Activated T-cell treated with anti-CD3 and anti-CD28 coated beads, Interleukin-2, amount 50 U/mL, for 1 hour (primary cell): ENCODE measurements at regions not wholly inside any gene's neighbourhood (a gene's known extent, or its start where the extent isn't known, plus 50 kb on each side); places are given as distances from the start of the nearest gene placed in this dataset.
"Not testable (repeated sequence)": the region's sequence is repeated elsewhere in the genome, so short reads cannot be mapped to it uniquely, and the experiment has no call there.

Source experiments
- DNase-seq: peaks from one replicate; pipeline ENCODE4 v3.0.0-alpha.2; 2020

- no peak for DNase-seq
Observed at GRCh38 chrX:101823236-101823635, 108.6 kb downstream of the ZMAT1 start.

- DNase-seq = not testable (repeated sequence)
Observed at GRCh38 chrX:101817739-101818138, 114.1 kb downstream of the ZMAT1 start.

GRCh38 chrX:101813200-101813599 lies 118.6 kb downstream of the ZMAT1 start:
- DNase-seq = no peak

GRCh38 chrX:101803451-101803850 lies 128.4 kb downstream of the ZMAT1 start:
- no peak for DNase-seq

- DNase-seq = peak; percentile 57
Observed at GRCh38 chrX:101799387-101799786, 132.4 kb downstream of the ZMAT1 start.

- no peak for DNase-seq
Observed at GRCh38 chrX:101787934-101788333, 128.3 kb upstream of the ARMCX2 start.

- DNase-seq = no peak
Observed at GRCh38 chrX:101785142-101785541, 125.5 kb upstream of the ARMCX2 start.

- DNase-seq = not testable (repeated sequence)
Observed at GRCh38 chrX:101780421-101780820, 120.8 kb upstream of the ARMCX2 start.

- DNase-seq = no peak
Observed at GRCh38 chrX:101774340-101774739, 114.7 kb upstream of the ARMCX2 start.

GRCh38 chrX:101764538-101764937 lies 104.9 kb upstream of the ARMCX2 start:
- no peak for DNase-seq

GRCh38 chrX:101759000-101759399 lies 99.3 kb upstream of the ARMCX2 start:
- DNase-seq = peak; percentile 18

GRCh38 chrX:101750744-101751143 lies 91.1 kb upstream of the ARMCX2 start:
- no peak for DNase-seq

GRCh38 chrX:101749436-101749835 lies 89.8 kb upstream of the ARMCX2 start:
- DNase-seq = no peak

GRCh38 chrX:101745046-101745445 lies 85.4 kb upstream of the ARMCX2 start:
- DNase-seq = no peak

- no peak for DNase-seq
Observed at GRCh38 chrX:101744085-101744484, 84.4 kb upstream of the ARMCX2 start.

- no peak for DNase-seq
Observed at GRCh38 chrX:101740642-101741041, 81.0 kb upstream of the ARMCX2 start.

- not testable (repeated sequence) for DNase-seq
Observed at GRCh38 chrX:101738867-101739266, 79.2 kb upstream of the ARMCX2 start.

GRCh38 chrX:101738411-101738810 lies 78.8 kb upstream of the ARMCX2 start:
- not testable (repeated sequence) for DNase-seq

GRCh38 chrX:101736651-101737050 lies 77.0 kb upstream of the ARMCX2 start:
- no peak for DNase-seq

GRCh38 chrX:101732870-101733269 lies 73.2 kb upstream of the ARMCX2 start:
- no peak for DNase-seq

- DNase-seq = no peak
Observed at GRCh38 chrX:101729986-101730385, 70.3 kb upstream of the ARMCX2 start.
